ENCODE measurements at regions not wholly inside any gene's neighbourhood (a gene's known extent, or its start where the extent isn't known, plus 50 kb on each side); places are given as distances from the start of the nearest gene placed in this dataset.

GRCh38 chr20:47883186-47883585 is 97.9 kb upstream of the SULF2 start:
- Histone ChIP-seq H3K27me3 (replicated peaks) (no peaks in the 10 kb centered on the region), H3K27ac (no peak overlapping the region), H3K36me3 (replicated peaks) (no peaks in the 10 kb centered on the region), H3K4me3 (ENCODE audit: low read depth, low read length) (no peak overlapping the region)
- in situ Hi-C loops (cut with HindIII; ENCODE audit: low pct_ligation_motif_present, low sequenced_read_pairs): no loop called here
- no peak for DNase-seq
- TF ChIP-seq CTCF (IDR thresholded peaks at IDR 0.05; ENCODE audit: low read depth, low read length, missing control alignments): no peak

DNA sequence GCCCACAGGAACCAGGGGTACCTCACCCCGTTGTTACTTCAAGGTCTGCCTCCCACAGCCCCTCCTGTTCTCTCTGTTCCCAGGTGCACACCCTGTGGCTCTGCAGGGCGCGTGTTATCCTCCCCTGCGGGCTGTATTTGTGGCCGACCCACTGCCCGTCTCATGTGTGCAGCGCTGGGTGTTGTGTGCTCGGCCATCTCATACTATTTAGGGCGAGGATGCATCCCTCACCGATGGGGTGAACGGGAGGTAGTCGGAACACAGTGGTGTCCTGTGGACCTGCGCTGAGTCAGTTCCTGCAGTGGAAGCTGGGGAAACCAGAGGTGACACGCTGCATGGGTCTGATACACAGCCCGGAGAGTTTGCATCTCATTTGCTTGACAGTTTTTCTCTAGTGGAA is 94.5 kb upstream of the SULF2 start:
- TF ChIP-seq CTCF (IDR thresholded peaks at IDR 0.05; ENCODE audit: low read depth, low read length, missing control alignments): no peak
- no peaks in the 10 kb centered on the region for H3K27me3 ChIP-seq (replicated peaks)
- H3K27ac ChIP-seq: no peak overlapping the region
- H3K36me3 ChIP-seq (replicated peaks): no peaks in the 10 kb centered on the region
- in situ Hi-C loops (cut with HindIII; ENCODE audit: low pct_ligation_motif_present, low sequenced_read_pairs): no loop called here
- no peak for DNase-seq
- H3K4me3 ChIP-seq (ENCODE audit: low read depth, low read length): no peak overlapping the region

- in situ Hi-C loops (cut with HindIII; ENCODE audit: low pct_ligation_motif_present, low sequenced_read_pairs): no loop called here
- H3K27me3 ChIP-seq (replicated peaks): no peaks in the 10 kb centered on the region
- no peak for TF ChIP-seq CTCF (IDR thresholded peaks at IDR 0.05; ENCODE audit: low read depth, low read length, missing control alignments)
- H3K27ac ChIP-seq: no peak overlapping the region
- no peak overlapping the region for H3K4me3 ChIP-seq (ENCODE audit: low read depth, low read length)
- DNase-seq: no peak
- H3K36me3 ChIP-seq (replicated peaks): no peaks in the 10 kb centered on the region
Observed at GRCh38 chr20:47878601-47879027, 93.3 kb upstream of the SULF2 start.

GRCh38 chr20:47876311-47877088 is 91.2 kb upstream of the SULF2 start:
- no peaks in the 10 kb centered on the region for H3K36me3 ChIP-seq (replicated peaks)
- no peak for DNase-seq
- H3K4me3 ChIP-seq (ENCODE audit: low read depth, low read length): no peak overlapping the region
- H3K27me3 ChIP-seq (replicated peaks): no peaks in the 10 kb centered on the region
- no peak overlapping the region for H3K27ac ChIP-seq
- no peak for TF ChIP-seq CTCF (IDR thresholded peaks at IDR 0.05; ENCODE audit: low read depth, low read length, missing control alignments)
- in situ Hi-C loops (cut with HindIII; ENCODE audit: low pct_ligation_motif_present, low sequenced_read_pairs): no loop called here

DNA sequence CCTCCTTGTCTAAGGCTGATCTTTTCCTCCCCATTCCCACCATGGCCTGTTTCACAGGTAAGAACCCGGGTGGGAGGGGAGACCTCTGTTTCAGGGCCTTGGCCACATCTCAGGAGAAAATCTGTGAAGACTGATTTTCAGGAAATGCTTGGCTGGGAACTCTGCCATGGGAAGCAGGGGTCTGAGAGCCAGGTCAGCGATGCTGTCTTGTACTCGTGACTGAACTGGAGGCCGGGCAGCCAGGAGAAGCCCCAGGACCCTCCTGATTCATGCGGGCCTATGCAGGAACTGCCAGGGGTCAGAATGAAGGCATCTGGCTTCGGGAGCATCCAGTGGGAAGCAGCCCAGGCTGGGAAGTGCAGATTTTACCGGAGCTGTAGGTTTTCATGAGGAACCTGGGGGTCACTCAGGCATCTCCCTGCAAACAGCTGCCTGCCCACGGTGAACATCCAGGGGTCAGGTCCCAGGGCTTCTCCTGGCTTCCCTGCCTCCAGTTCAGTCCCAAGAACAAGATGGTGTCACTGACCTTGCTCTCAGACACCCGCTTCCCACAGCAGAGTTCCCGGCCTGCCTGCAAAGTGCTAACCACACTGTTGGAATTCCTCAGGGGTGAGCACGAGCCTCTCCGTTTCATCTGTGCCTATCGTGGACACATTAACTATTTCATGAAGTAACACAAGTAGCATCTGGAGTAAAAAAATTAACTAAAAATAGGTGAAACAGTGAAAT is 90.2 kb upstream of the SULF2 start:
- peak; percentile 18 for DNase-seq
- Histone ChIP-seq H3K27me3 (replicated peaks) (no peaks in the 10 kb centered on the region), H3K4me3 (ENCODE audit: low read depth, low read length) (no peak overlapping the region), H3K27ac (no peak overlapping the region), H3K36me3 (replicated peaks) (no peaks in the 10 kb centered on the region)
- no peak for TF ChIP-seq CTCF (IDR thresholded peaks at IDR 0.05; ENCODE audit: low read depth, low read length, missing control alignments)
- in situ Hi-C loops (cut with HindIII; ENCODE audit: low pct_ligation_motif_present, low sequenced_read_pairs): no loop called here

Measured in brain microvascular endothelial cell (primary cell).